ENCODE measurements at regions not wholly inside any gene's neighbourhood (a gene's known extent, or its start where the extent isn't known, plus 50 kb on each side); places are given as distances from the start of the nearest gene placed in this dataset.
"Not testable (repeated sequence)": the region's sequence is repeated elsewhere in the genome, so short reads cannot be mapped to it uniquely, and the experiment has no call there.

GRCh38 chr4:121582296-121582695 is 114.5 kb downstream of the ANXA5 start:
- H3K4me1 ChIP-seq, result no peaks in the 10 kb centered on the region
- peaks cover 0 to 4% (median 0%) of the 10 kb centered on the region in 7 donors for H3K27me3 ChIP-seq (replicated peaks in 1 of 7)
- no peak overlapping the region for H3K27ac ChIP-seq
- H3K36me3 ChIP-seq, result no peaks in the 10 kb centered on the region
- no peak for DNase-seq
- intact Hi-C loops (cut with DNase I; ENCODE audit: low total_unique reads), result no loop called here
- H3K4me3 ChIP-seq, result no peak overlapping the region
- no peak for TF ChIP-seq CTCF (IDR thresholded peaks at IDR 0.05 in 8 of 11, conservative IDR thresholded peaks at IDR 0.05 in 3 of 11)
- no peak for TF ChIP-seq POLR2AphosphoS5 (IDR thresholded peaks at IDR 0.05)
- TF ChIP-seq POLR2A (IDR thresholded peaks at IDR 0.05), result no peak
- no peaks in the 10 kb centered on the region for H3K9me3 ChIP-seq

- H3K27ac ChIP-seq; H3K27me3 ChIP-seq (replicated peaks in 1 of 7); H3K36me3 ChIP-seq; intact Hi-C loops (cut with DNase I; ENCODE audit: low total_unique reads); DNase-seq; H3K4me3 ChIP-seq; H3K4me1 ChIP-seq; H3K9me3 ChIP-seq: not testable (repeated sequence)
- WGBS, 5 donors, result 88 to 95% (median 93%) methylated on average over 3 of the region's 3 CpGs
Measured at GRCh38 chr4:121575392-121575791, 121.4 kb downstream of the ANXA5 start.

DNA sequence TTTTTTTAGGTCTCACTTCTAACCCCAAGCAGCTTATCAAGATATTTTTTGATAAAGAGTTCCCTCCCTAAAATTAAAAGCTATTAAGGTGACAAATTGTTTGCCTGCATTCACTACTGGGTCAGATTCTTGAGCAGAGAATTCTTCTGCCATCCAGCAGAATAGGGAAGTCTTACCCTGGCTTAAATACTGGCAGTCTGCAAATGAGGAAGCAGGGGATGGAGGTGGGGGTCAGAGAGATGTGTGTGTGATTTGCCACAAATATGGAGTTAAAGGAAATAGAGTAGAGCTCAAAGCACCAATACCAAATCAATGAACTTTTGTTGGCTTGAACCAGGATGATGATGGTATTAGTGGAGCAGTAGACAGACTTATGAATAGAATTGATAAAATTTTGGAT is 122.2 kb downstream of the ANXA5 start:
- H3K4me3 ChIP-seq, result no peak overlapping the region
- intact Hi-C loops (cut with DNase I; ENCODE audit: low total_unique reads), result no loop called here
- TF ChIP-seq CTCF (IDR thresholded peaks at IDR 0.05 in 8 of 11, conservative IDR thresholded peaks at IDR 0.05 in 3 of 11) (no peak), POLR2AphosphoS5 (IDR thresholded peaks at IDR 0.05) (no peak), POLR2A (IDR thresholded peaks at IDR 0.05) (no peak)
- H3K27ac ChIP-seq, result no peak overlapping the region
- no peaks in the 10 kb centered on the region for H3K36me3 ChIP-seq
- no peaks in the 10 kb centered on the region for H3K4me1 ChIP-seq
- H3K27me3 ChIP-seq (replicated peaks in 1 of 7), result peaks cover 0 to 6% (median 0%) of the 10 kb centered on the region in 7 donors
- DNase-seq, result no peak
- no peaks in the 10 kb centered on the region for H3K9me3 ChIP-seq

- Histone ChIP-seq H3K27me3 (replicated peaks in 1 of 7) (peaks cover 0 to 11% (median 0%) of the 10 kb centered on the region in 7 donors), H3K36me3 (no peaks in the 10 kb centered on the region), H3K9me3 (no peaks in the 10 kb centered on the region), H3K27ac (no peak overlapping the region), H3K4me1 (no peaks in the 10 kb centered on the region), H3K4me3 (no peak overlapping the region)
- TF ChIP-seq CTCF (IDR thresholded peaks at IDR 0.05 in 8 of 11, conservative IDR thresholded peaks at IDR 0.05 in 3 of 11), result no peak
- TF ChIP-seq POLR2AphosphoS5 (IDR thresholded peaks at IDR 0.05), result no peak
- no peak for TF ChIP-seq POLR2A (IDR thresholded peaks at IDR 0.05)
- WGBS, 5 donors, result 77 to 86% (median 85%) methylated on average over 2 to 4 of the region's 4 CpGs
- DNase-seq, result no peak
- intact Hi-C loops (cut with DNase I; ENCODE audit: low total_unique reads), result no loop called here
Measured at GRCh38 chr4:121567748-121568147, 129.0 kb downstream of the ANXA5 start.

DNA sequence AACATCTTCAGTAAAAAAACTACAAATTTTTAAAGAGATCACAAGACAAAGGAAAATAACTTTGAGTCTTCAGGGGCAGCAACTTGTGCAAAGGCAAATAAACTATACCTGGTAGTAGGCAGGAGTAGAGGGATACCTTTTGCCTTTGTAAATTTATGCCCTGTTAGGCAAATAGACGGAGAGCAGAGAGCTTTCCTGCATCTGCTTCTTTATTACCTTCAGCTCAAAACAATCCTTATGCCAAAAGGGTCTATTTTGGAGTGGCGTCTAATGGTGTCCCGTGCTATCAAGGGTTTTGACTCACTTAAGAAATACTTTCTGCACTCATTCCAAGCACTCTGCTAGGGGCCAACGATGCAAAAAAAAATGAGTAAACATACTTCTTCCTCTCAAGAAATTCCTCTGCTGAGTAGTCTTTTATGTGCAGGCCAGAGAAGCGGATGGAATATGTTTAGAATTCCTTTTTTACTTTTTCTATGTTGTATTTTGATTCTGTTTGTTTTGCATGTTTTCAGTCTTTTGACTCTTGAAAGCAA is 131.9 kb downstream of the ANXA5 start:
- Histone ChIP-seq H3K27me3 (replicated peaks in 1 of 7) (peaks cover 0 to 11% (median 0%) of the 10 kb centered on the region in 7 donors), H3K36me3 (no peaks in the 10 kb centered on the region), H3K4me1 (no peaks in the 10 kb centered on the region), H3K27ac (no peak overlapping the region), H3K4me3 (no peak overlapping the region), H3K9me3 (no peaks in the 10 kb centered on the region)
- DNase-seq, result no peak
- WGBS, 5 donors, result 58 to 77% (median 68%) methylated on average over 5 of the region's 5 CpGs
- intact Hi-C loops (cut with DNase I; ENCODE audit: low total_unique reads), result no loop called here
- TF ChIP-seq POLR2AphosphoS5 (IDR thresholded peaks at IDR 0.05) (no peak), CTCF (IDR thresholded peaks at IDR 0.05 in 8 of 11, conservative IDR thresholded peaks at IDR 0.05 in 3 of 11) (no peak), POLR2A (IDR thresholded peaks at IDR 0.05) (no peak)
